ENCODE measurements at regions not wholly inside any gene's neighbourhood (a gene's known extent, or its start where the extent isn't known, plus 50 kb on each side); places are given as distances from the start of the nearest gene placed in this dataset.
A peak's percentile ranks its signal among the peaks of the same experiment; 100 is the strongest.

DNA sequence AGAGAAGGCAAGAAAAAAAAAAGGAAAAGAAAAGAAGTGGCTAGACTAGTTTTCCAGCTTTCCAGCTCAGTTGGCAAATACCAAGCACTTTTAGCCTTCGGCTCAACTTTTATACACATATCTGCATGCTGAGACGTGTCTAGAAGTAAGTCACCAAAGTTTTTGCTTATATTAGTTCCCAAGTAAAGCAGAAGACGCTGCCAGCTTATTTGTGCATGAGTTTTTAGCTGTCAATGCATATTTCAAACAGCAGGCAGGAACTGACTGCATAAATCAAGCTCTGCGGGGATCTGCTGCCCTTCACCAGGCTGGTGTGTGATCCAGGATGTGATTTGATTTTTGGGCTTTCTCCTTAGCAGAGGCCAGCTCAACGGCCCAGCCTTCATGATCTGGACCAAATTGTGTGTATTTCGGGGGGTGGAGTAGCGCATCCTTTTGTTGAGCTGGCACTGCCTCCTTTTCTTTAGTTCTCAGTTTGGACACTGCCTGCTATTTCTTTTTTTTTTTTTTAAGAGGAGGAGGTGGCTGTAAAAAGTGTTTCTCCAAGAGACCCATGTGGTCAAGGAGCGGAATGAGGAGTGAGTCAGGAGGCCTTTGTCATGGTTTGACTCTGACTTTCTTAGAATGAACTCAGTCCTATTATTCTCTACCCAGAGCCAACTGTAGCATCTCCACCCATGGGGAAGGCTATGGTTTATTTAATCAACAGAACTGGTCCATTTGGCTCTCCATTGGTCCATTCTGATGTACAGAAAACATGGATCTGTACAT lies 162.6 kb upstream of the XYLT1 start:
- DNase-seq, result no peak

- DNase-seq, result no peak
Measured at GRCh38 chr16:17632667-17633066, 161.9 kb upstream of the XYLT1 start.

- DNase-seq, result no peak
Measured at GRCh38 chr16:17629936-17630335, 159.2 kb upstream of the XYLT1 start.

- no peak for DNase-seq
Measured at GRCh38 chr16:17628983-17629382, 158.2 kb upstream of the XYLT1 start.

- no peak for DNase-seq
Measured at GRCh38 chr16:17622366-17622765, 151.6 kb upstream of the XYLT1 start.

DNA sequence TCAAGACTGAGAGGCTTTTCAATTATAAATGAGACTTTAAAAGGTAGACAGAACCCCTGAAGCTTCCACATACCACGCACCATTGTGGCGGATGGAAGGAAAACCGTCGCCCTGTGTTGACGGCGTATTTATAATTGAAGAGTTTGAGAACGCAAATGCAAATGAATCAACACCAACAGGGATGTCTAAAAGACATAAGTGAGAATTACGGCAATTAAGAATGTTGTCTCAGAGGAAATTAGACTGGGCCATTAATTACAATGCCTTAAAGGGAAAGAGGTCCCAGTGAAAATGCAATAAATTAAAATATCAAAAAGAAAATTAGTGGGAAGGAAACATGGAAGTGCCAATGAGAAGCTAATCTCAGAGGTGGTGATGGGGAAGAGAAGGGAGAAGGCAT lies 148.5 kb upstream of the XYLT1 start:
- DNase-seq, result no peak

- peak; percentile 0 for DNase-seq
Measured at GRCh38 chr16:17617021-17617552, 146.3 kb upstream of the XYLT1 start.

DNA sequence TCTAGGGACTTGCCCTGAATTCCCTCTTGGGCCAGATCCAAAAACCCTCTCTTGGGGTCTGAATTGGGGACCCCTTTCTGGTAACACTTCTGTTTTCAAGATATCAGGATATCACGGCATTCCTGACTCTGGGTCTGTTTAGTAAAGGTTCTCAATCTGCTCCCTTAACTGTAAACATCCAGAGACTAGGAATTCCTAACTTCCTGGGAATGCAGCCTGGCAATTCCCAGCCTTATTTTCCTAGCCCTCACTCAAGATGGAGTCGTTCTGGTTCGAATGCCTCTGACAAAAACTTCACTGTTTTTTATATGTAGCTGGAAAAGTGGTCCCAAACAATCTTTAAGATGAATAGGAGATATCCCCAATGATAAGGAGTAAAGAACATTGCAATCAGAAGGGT lies 141.6 kb upstream of the XYLT1 start:
- no peak for DNase-seq

DNA sequence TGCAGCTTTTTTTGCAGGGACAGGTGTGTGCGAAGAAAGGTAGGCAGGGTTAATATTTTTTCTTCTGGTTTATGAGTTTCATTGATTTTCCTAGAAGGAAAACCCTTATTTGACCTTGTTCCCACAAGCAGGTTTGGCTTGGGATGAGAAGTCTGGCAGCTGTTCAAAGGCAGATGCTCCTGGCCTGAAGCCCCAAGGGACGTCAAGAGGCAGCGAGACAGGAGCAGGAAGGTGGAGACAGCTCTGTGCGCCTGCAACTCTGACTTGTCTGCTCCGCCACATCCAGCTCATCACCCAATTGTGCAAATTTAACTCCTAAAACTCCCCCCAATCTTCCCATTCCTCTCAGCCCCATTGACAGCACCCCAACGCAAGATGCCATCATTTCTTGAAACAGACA lies 136.8 kb upstream of the XYLT1 start:
- no peak for DNase-seq

DNA sequence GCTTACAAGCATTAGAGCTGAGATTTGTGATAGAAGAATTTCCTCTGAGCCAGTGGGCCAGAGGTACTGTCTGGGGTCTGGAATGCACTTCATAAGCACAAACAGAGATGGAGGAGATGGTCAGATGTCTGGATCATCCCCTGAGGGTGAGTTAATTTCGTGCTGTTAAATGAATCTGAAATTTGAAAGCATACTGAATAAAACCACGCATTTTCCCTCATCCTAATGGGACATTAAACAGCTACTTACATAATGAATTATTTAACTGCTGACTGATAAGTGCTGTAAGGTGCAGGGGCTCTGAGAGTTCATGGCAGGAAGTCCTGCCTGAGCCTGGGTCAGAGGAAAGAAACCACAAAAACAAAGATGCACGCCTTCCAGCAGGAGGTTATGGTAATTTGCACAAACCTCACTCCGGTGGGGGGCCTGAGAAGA lies 136.3 kb upstream of the XYLT1 start:
- no peak for DNase-seq

DNA sequence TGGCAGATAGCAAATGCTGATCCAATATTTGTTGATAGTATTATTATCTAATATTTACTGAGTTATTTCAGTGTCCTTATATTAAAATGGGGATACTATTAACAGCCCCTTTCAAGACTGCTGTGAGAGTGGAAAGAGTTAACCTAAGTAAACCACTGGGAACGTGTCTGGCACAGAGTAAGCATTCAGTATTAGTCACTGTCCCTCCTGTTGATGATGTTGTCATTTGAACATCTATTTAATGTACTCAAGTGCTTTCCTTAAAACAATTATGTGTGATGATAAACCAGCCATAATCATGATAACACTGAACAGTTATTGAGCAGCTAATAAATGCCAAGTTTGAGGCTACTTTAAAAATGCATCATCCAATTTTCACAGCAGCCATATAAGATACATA lies 135.7 kb upstream of the XYLT1 start:
- no peak for DNase-seq

- no peak for DNase-seq
Measured at GRCh38 chr16:17605784-17606183, 135.0 kb upstream of the XYLT1 start.

GRCh38 chr16:17603626-17604025 lies 132.9 kb upstream of the XYLT1 start:
- no peak for DNase-seq

DNA sequence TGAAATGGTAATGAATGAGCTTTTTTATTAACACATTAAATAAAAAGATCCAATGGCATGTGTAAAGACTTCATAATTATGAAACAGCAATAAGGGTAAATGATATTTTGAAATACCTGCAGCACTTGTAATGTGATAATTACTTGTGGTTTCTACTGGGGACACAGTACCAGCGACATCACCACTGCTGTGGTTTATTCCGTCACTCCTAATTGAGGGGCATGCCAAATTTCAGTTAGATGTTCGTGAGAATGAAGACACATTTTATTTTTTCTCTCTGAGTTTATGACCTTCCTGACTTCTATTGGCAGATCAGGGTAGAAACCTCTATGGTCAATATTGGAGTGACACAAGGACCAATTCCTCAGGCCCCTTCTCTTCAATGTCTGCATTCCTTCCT lies 131.9 kb upstream of the XYLT1 start:
- DNase-seq, result no peak

DNA sequence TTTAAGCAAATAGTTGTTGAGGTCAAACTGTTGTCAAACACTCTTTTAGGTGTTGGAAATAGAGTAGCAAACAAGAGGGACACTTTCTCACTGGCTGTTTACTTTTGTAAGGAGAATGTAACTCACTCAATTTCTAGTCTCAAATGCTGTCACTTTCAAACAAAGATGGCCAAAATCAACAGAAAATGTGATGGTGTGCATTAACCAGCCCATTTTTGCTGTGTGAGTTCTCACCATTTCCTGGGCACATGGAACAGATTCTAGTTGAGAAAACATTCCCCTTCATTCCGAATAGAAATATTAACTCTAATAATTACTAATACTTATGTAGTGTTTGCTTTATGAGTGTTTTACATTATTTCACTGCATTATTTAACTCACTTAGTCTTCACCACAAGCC lies 128.2 kb upstream of the XYLT1 start:
- DNase-seq, result no peak

DNA sequence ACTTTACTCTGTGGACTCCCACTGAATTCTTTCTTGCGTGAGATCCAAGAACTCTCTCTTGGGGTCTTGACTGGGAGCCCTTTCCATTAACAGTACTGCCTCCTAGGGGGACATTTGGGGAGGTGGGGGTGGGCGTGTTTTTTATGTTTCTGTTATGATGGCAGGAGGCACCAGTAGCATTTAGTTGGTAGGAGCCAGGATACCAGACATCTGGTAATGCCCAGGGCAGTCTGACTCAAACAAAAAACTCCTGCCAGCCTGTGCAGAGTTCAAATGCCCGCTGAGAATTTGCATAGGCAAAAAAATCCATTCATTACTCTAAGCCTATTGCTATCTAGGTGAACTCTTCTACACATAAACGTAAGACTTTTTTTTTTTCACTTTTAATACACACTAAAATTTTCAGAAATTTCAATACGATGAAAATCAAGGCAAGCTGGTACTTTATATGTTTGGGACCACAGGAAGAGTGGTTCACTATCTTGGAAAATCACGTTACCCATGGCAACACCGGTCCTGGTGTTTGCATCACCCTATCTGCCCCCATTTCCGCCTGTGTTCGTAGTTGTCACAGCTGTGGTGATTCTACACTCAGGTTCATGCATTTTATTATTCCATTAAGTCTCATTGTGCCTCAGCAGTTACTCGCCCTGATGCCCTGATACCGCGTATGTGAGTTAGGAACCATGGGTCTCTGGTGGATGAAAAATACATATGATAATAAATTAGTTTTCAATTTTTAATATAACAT lies 121.1 kb upstream of the XYLT1 start:
- DNase-seq, result no peak

GRCh38 chr16:17590711-17591654 lies 120.2 kb upstream of the XYLT1 start:
- no peak for DNase-seq

GRCh38 chr16:17589898-17590297 lies 119.1 kb upstream of the XYLT1 start:
- no peak for DNase-seq

DNA sequence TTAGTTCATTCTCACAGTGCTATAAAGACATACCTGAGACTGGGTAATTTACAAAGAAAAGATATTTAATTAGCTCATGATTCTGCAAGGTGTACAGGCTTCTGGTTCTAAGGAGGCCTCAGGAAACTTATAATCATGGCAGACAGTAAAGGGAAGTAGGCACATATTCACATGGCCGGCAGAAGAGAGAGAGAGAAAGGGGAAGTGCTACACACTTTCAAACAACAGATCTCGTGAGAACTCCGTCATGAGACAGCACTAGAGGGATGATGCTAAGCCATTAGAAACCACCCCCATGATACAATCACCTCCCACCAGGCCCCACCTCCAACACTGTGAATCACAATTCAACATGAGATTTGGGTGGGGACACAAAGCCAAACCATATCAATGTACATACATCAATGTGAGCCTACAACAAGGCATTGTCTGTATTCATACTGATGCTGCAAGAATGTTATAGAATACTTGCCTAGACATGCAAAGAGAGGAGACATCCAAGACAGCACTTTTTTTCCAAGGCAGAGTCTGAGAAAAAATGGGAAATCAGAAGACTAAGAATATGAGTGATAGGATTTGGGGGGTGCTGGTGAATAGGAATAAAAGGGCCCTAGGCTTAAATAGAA lies 114.8 kb upstream of the XYLT1 start:
- no peak for DNase-seq

DNA sequence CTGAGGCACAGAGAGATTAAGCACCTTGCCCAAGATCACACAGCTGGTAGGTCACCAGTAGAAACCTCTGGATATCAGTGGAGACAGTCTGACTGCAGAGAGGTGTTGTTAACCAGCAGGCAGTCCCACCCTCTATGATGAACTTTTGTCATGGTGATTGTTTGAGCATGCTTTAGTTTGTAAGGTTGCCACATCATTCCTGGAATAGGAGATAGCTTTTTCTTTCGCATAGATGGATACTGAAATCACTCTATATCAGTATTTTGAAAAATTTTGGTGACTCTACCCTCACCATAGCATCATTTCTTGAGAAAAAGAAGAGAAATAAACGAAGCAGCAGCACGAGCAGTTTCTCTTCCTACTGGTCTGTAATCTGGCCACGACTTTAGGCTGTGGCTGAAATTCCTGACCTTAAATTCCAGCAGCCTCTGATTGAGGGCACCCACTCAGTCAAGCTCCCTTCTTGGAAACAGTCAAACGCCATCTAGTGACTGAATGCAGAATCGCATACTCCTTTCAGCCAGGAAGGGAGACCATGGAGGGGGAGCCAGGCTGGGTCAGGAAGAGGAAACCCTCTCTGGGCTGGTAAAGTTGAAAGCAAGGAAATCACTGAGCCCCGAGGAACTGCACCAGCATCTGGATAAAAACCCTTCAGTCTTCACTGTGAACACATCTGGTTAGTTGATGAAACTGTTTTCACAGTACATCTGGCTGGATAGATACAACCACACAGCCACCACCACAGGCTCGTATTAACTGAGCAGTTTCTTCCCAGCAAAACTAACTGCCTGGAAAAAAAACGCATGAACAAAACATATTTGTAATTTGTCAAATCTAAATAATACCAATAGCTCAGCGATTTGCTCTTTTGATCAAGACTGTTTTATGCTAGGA lies 108.5 kb upstream of the XYLT1 start:
- peak; percentile 57 for DNase-seq

GRCh38 chr16:17574256-17574655 lies 103.5 kb upstream of the XYLT1 start:
- no peak for DNase-seq

DNA sequence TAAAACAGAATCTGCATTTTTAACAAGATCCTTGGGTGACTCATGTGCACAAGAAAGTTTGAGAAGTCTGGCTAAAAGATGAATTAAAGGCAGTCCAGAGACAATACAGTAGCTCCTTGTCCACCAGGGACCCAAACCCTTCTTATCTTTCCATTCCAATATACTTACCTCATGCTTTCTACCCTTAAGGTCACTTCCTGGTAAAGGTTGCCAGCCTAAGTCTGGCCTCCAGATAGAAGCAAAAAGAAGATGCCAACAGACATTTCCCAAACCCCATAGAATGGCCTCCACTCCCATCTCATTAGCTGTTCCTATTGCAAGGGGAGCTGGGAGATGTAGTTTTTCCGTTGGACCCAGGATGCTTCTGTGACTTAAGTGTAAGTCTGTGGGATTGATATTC lies 101.4 kb upstream of the XYLT1 start:
- DNase-seq, result no peak

Data from midbrain (tissue), 1 donor.